ENCODE measurements at regions not wholly inside any gene's neighbourhood (a gene's known extent, or its start where the extent isn't known, plus 50 kb on each side); places are given as distances from the start of the nearest gene placed in this dataset.

- no peak for DNase-seq
- no peak for TF ChIP-seq POLR2A (IDR thresholded peaks at IDR 0.05)
- TF ChIP-seq CTCF (IDR thresholded peaks at IDR 0.05): no peak
- no peak for TF ChIP-seq EP300 (IDR thresholded peaks at IDR 0.05)
- TF ChIP-seq POLR2AphosphoS5 (IDR thresholded peaks at IDR 0.05): no peak
- no peaks in the 10 kb centered on the region for H3K27me3 ChIP-seq
- peaks cover 0 to 28% (median 6%) of the 10 kb centered on the region in 4 donors for H3K4me1 ChIP-seq
- H3K27ac ChIP-seq: peak overlapping the region in 1 of 4 donors; percentile 54
- intact Hi-C loops (cut with DNase I): no loop called here
- H3K9me3 ChIP-seq: no peaks in the 10 kb centered on the region
- no peak overlapping the region for H3K4me3 ChIP-seq
- no peaks in the 10 kb centered on the region for H3K36me3 ChIP-seq
- 45 to 70% methylated on average over 1 of the region's 1 CpG for WGBS, 2 donors
Measured at GRCh38 chr7:113715262-113715661, 203.5 kb downstream of the PPP1R3A start.

- intact Hi-C loops (cut with DNase I): no loop called here
- Histone ChIP-seq H3K9me3 (no peaks in the 10 kb centered on the region), H3K27ac (no peak overlapping the region), H3K27me3 (no peaks in the 10 kb centered on the region), H3K4me1 (peaks cover 0 to 16% (median 3%) of the 10 kb centered on the region in 4 donors), H3K4me3 (no peak overlapping the region), H3K36me3 (no peaks in the 10 kb centered on the region)
- no peak for DNase-seq
- WGBS, 2 donors: 47 to 48% methylated on average over 4 of the region's 4 CpGs
- TF ChIP-seq EP300 (IDR thresholded peaks at IDR 0.05) (no peak), POLR2A (IDR thresholded peaks at IDR 0.05) (no peak), POLR2AphosphoS5 (IDR thresholded peaks at IDR 0.05) (no peak), CTCF (IDR thresholded peaks at IDR 0.05) (peak; percentile 42 to 88 (median 72))
Measured at GRCh38 chr7:113710310-113711096, 208.3 kb downstream of the PPP1R3A start.

GRCh38 chr7:113705439-113705838 is 213.4 kb downstream of the PPP1R3A start:
- Histone ChIP-seq H3K27me3 (no peaks in the 10 kb centered on the region), H3K4me1 (peaks cover 0 to 19% (median 0%) of the 10 kb centered on the region in 4 donors), H3K4me3 (no peak overlapping the region), H3K27ac (no peak overlapping the region), H3K9me3 (no peaks in the 10 kb centered on the region), H3K36me3 (no peaks in the 10 kb centered on the region)
- TF ChIP-seq POLR2A (IDR thresholded peaks at IDR 0.05): no peak
- TF ChIP-seq CTCF (IDR thresholded peaks at IDR 0.05): no peak
- TF ChIP-seq POLR2AphosphoS5 (IDR thresholded peaks at IDR 0.05): no peak
- TF ChIP-seq EP300 (IDR thresholded peaks at IDR 0.05): no peak
- 79 to 91% methylated on average over 1 of the region's 1 CpG for WGBS, 2 donors
- DNase-seq: no peak
- intact Hi-C loops (cut with DNase I): loop anchor here (10.0 kb wide), 1 partner anchor 691 kb away; no protein-coding TSS in a partner anchor

GRCh38 chr7:113698556-113699220 is 220.1 kb downstream of the PPP1R3A start:
- Histone ChIP-seq H3K4me1 (peaks cover 0 to 13% (median 0%) of the 10 kb centered on the region in 4 donors), H3K36me3 (no peaks in the 10 kb centered on the region), H3K4me3 (no peak overlapping the region), H3K27me3 (no peaks in the 10 kb centered on the region), H3K9me3 (no peaks in the 10 kb centered on the region), H3K27ac (no peak overlapping the region)
- TF ChIP-seq EP300 (IDR thresholded peaks at IDR 0.05): no peak
- no peak for TF ChIP-seq POLR2A (IDR thresholded peaks at IDR 0.05)
- TF ChIP-seq CTCF (IDR thresholded peaks at IDR 0.05): peak in 3 of 4 experiments; percentile 21 to 72 (median 69)
- no peak for TF ChIP-seq POLR2AphosphoS5 (IDR thresholded peaks at IDR 0.05)
- 45 to 46% methylated on average over 6 of the region's 6 CpGs for WGBS, 2 donors
- intact Hi-C loops (cut with DNase I): no loop called here
- no peak for DNase-seq
